SK-N-SH treated with all-trans-retinoic acid at 6 μM for 48 hours (cell line): ENCODE measurements at regions not wholly inside any gene's neighbourhood (a gene's known extent, or its start where the extent isn't known, plus 50 kb on each side); places are given as distances from the start of the nearest gene placed in this dataset.

Experiments
- ATAC-seq: fragments of 200-7000 bp; cut with Tn5 transposase; 3 replicates; pipeline ENCODE4 v1.9.1; 2020; ENCODE audit warnings: mild to moderate bottlenecking, moderate library complexity
- ARNTL ChIP-seq: fragments of 450-650 bp; formaldehyde crosslinking; IDR thresholded peaks from 2 replicates; pipeline ENCODE4 v1.5.0; 2020; ENCODE audit warnings: low read depth, mild to moderate bottlenecking, moderate library complexity, borderline replicate concordance
- BACH2 ChIP-seq: fragments of 250-450 bp; sonication (Bioruptor Pico); IDR thresholded peaks from 2 replicates; pipeline ENCODE4 v1.9.0; 2021; ENCODE audit warnings: mild to moderate bottlenecking, borderline replicate concordance
- CSDC2 ChIP-seq: fragments of 250-450 bp; sonication (Bioruptor Pico); IDR thresholded peaks from 2 replicates; pipeline ENCODE4 v1.5.0; 2020; ENCODE audit warnings: mild to moderate bottlenecking, moderate library complexity
- ESRRG ChIP-seq: fragments of 250-450 bp; sonication (Bioruptor Pico); IDR thresholded peaks from 2 replicates; pipeline ENCODE4 v1.6.1; 2021; ENCODE audit warnings: mild to moderate bottlenecking
- GLIS3 ChIP-seq: fragments of 250-450 bp; sonication (Bioruptor Pico); IDR thresholded peaks from 2 replicates; pipeline ENCODE4 v1.5.0; 2020; ENCODE audit warnings: mild to moderate bottlenecking, moderate library complexity
- OSR1 ChIP-seq: fragments of 250-450 bp; sonication (Bioruptor Pico); IDR thresholded peaks from 2 replicates; pipeline ENCODE4 v1.8.0; 2022; ENCODE audit warnings: moderate library complexity, mild to moderate bottlenecking, inconsistent platforms
- PPARA ChIP-seq: fragments of 250-450 bp; sonication (Bioruptor Pico); IDR thresholded peaks from 2 replicates; pipeline ENCODE4 v1.5.0; 2020; ENCODE audit warnings: mild to moderate bottlenecking, borderline replicate concordance
- RARB ChIP-seq: fragments of 250-450 bp; sonication (Bioruptor Pico); IDR thresholded peaks from 2 replicates; pipeline ENCODE4 v1.8.0; 2021; ENCODE audit warnings: mild to moderate bottlenecking, moderate library complexity
- SNAI2 ChIP-seq: fragments of 250-450 bp; sonication (Bioruptor Pico); IDR thresholded peaks from 2 replicates; pipeline ENCODE4 v1.5.0; 2020; ENCODE audit warnings: mild to moderate bottlenecking, moderate library complexity
- TCF4 ChIP-seq: fragments of 250-450 bp; sonication (Bioruptor Pico); IDR thresholded peaks from 2 replicates; pipeline ENCODE4 v1.8.0; 2021; ENCODE audit warnings: mild to moderate bottlenecking, moderate library complexity, borderline replicate concordance
- TOX ChIP-seq: fragments of 250-450 bp; sonication (Bioruptor Pico); IDR thresholded peaks from 2 replicates; pipeline ENCODE4 v1.8.0; 2021; ENCODE audit warnings: mild to moderate bottlenecking, moderate library complexity, borderline replicate concordance
- ZC3H10 ChIP-seq: fragments of 250-450 bp; sonication (Bioruptor Pico); IDR thresholded peaks from 2 replicates; pipeline ENCODE4 v1.5.1; 2021; ENCODE audit warnings: mild to moderate bottlenecking, moderate library complexity
- ZFP3 ChIP-seq: fragments of 250-450 bp; sonication (Bioruptor Pico); IDR thresholded peaks from 2 replicates; pipeline ENCODE4 v1.5.0; 2020; ENCODE audit warnings: mild to moderate bottlenecking, moderate library complexity
- ZFP30 ChIP-seq: fragments of 450-650 bp; formaldehyde crosslinking; IDR thresholded peaks from 2 replicates; pipeline ENCODE4 v1.5.0; 2022; ENCODE audit warnings: mild to moderate bottlenecking, moderate library complexity
- ZNF565 ChIP-seq: fragments of 450-650 bp; formaldehyde crosslinking; conservative IDR thresholded peaks from 2 replicates; pipeline ENCODE4 v1.5.0; 2020; ENCODE audit warnings: low read depth, mild to moderate bottlenecking, moderate library complexity
- ZNF70 ChIP-seq: fragments of 450-650 bp; formaldehyde crosslinking; IDR thresholded peaks from 2 replicates; pipeline ENCODE4 v1.5.0; 2020; ENCODE audit warnings: mild to moderate bottlenecking, moderate library complexity
- ZNF8 ChIP-seq: fragments of 450-650 bp; formaldehyde crosslinking; IDR thresholded peaks from 2 replicates; pipeline ENCODE4 v1.5.0; 2020; ENCODE audit warnings: mild to moderate bottlenecking, moderate library complexity
- TF ChIP-seq, protein P1 (sequence below): fragments of 250-450 bp; sonication (Bioruptor Pico); IDR thresholded peaks from 2 replicates; pipeline ENCODE4 v1.5.0; 2020; ENCODE audit warnings: mild to moderate bottlenecking, moderate library complexity
- TF ChIP-seq, protein P2 (sequence below): fragments of 250-450 bp; sonication (Bioruptor Pico); IDR thresholded peaks from 2 replicates; pipeline ENCODE4 v1.5.1; 2020; ENCODE audit warnings: low read depth, mild to moderate bottlenecking, moderate library complexity
- TF ChIP-seq, protein P3 (sequence below): fragments of 250-450 bp; sonication (Bioruptor Pico); IDR thresholded peaks from 2 replicates; pipeline ENCODE4 v1.5.1; 2021; ENCODE audit warnings: mild to moderate bottlenecking, moderate library complexity
- TF ChIP-seq, protein P4 (sequence below): fragments of 250-450 bp; sonication (Bioruptor Pico); IDR thresholded peaks from 2 replicates; pipeline ENCODE4 v1.8.0; 2020; ENCODE audit warnings: mild to moderate bottlenecking, moderate library complexity, borderline replicate concordance

DNA sequence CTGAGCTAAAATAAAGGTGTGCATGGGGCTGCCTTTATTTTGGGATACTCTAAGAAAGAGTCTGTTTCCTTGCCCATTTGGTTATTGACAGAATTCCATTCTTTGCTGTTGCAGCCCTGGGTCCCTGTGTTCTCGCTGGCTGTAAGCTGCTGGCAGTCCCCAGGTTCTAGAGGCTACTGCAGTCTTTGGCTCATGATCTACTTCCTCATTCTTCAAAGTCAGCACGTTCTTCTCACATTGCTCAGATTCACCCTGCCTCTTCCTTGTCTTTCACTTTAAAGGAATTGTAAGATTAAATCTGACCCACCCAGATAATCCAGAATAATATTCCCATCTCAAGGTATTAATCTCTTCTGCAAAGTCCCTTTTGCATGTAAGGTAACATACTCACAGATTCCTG, 620.3 kb downstream of the CCSER2 start:
- TF ChIP-seq ESRRG (CRISPR knock-in tag) (no peak), RARB (CRISPR knock-in tag) (no peak), OSR1 (CRISPR knock-in tag) (no peak), ZNF70 (CRISPR knock-in tag) (no peak), CSDC2 (no peak), GLIS3 (CRISPR knock-in tag) (no peak), SNAI2 (CRISPR knock-in tag) (no peak), ZFP30 (CRISPR knock-in tag) (no peak), ARNTL (CRISPR knock-in tag) (no peak), ZNF8 (CRISPR knock-in tag) (no peak), ZFP3 (CRISPR knock-in tag) (no peak), TOX (CRISPR knock-in tag) (no peak), PPARA (CRISPR knock-in tag) (no peak), ZC3H10 (CRISPR knock-in tag) (no peak), BACH2 (CRISPR knock-in tag) (no peak), TCF4 (CRISPR knock-in tag) (no peak), ZNF565 (no peak)
- TF ChIP-seq, protein P1, sequence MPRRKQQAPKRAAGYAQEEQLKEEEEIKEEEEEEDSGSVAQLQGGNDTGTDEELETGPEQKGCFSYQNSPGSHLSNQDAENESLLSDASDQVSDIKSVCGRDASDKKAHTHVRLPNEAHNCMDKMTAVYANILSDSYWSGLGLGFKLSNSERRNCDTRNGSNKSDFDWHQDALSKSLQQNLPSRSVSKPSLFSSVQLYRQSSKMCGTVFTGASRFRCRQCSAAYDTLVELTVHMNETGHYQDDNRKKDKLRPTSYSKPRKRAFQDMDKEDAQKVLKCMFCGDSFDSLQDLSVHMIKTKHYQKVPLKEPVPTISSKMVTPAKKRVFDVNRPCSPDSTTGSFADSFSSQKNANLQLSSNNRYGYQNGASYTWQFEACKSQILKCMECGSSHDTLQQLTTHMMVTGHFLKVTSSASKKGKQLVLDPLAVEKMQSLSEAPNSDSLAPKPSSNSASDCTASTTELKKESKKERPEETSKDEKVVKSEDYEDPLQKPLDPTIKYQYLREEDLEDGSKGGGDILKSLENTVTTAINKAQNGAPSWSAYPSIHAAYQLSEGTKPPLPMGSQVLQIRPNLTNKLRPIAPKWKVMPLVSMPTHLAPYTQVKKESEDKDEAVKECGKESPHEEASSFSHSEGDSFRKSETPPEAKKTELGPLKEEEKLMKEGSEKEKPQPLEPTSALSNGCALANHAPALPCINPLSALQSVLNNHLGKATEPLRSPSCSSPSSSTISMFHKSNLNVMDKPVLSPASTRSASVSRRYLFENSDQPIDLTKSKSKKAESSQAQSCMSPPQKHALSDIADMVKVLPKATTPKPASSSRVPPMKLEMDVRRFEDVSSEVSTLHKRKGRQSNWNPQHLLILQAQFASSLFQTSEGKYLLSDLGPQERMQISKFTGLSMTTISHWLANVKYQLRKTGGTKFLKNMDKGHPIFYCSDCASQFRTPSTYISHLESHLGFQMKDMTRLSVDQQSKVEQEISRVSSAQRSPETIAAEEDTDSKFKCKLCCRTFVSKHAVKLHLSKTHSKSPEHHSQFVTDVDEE (CRISPR knock-in tag), result no peak
- TF ChIP-seq, protein P2, sequence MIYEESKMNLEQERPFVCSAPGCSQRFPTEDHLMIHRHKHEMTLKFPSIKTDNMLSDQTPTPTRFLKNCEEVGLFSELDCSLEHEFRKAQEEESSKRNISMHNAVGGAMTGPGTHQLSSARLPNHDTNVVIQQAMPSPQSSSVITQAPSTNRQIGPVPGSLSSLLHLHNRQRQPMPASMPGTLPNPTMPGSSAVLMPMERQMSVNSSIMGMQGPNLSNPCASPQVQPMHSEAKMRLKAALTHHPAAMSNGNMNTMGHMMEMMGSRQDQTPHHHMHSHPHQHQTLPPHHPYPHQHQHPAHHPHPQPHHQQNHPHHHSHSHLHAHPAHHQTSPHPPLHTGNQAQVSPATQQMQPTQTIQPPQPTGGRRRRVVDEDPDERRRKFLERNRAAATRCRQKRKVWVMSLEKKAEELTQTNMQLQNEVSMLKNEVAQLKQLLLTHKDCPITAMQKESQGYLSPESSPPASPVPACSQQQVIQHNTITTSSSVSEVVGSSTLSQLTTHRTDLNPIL (CRISPR knock-in tag), result no peak
- TF ChIP-seq, protein P3, sequence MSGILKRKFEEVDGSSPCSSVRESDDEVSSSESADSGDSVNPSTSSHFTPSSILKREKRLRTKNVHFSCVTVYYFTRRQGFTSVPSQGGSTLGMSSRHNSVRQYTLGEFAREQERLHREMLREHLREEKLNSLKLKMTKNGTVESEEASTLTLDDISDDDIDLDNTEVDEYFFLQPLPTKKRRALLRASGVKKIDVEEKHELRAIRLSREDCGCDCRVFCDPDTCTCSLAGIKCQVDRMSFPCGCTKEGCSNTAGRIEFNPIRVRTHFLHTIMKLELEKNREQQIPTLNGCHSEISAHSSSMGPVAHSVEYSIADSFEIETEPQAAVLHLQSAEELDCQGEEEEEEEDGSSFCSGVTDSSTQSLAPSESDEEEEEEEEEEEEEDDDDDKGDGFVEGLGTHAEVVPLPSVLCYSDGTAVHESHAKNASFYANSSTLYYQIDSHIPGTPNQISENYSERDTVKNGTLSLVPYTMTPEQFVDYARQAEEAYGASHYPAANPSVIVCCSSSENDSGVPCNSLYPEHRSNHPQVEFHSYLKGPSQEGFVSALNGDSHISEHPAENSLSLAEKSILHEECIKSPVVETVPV (CRISPR knock-in tag), result no peak
- no peak for ATAC-seq

DNA sequence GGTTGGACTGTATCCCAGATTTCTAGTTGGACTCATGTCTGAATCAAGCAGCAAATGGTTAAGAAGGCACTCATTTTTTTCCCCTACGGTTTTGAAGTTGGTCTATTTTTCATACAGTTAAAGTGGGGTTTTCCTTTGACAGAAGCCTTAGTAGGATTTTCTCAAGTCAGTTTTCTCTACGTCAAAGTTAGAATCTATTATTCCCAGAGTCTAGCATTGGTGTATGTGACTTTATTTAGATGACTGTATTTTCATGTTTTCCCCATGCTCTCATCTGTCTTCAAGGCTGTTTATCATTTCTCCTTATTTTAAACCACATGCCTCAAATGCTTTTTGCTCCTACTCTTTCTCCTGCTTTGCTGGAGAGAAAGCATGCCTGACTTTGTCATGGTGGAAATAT, 623.2 kb downstream of the CCSER2 start:
- TF ChIP-seq ZNF70 (CRISPR knock-in tag) (no peak), OSR1 (CRISPR knock-in tag) (no peak), ZFP30 (CRISPR knock-in tag) (no peak), ARNTL (CRISPR knock-in tag) (no peak), TCF4 (CRISPR knock-in tag) (no peak), ZNF8 (CRISPR knock-in tag) (no peak), PPARA (CRISPR knock-in tag) (no peak), TOX (CRISPR knock-in tag) (no peak), SNAI2 (CRISPR knock-in tag) (no peak), BACH2 (CRISPR knock-in tag) (no peak), RARB (CRISPR knock-in tag) (no peak)
- TF ChIP-seq, protein P4, sequence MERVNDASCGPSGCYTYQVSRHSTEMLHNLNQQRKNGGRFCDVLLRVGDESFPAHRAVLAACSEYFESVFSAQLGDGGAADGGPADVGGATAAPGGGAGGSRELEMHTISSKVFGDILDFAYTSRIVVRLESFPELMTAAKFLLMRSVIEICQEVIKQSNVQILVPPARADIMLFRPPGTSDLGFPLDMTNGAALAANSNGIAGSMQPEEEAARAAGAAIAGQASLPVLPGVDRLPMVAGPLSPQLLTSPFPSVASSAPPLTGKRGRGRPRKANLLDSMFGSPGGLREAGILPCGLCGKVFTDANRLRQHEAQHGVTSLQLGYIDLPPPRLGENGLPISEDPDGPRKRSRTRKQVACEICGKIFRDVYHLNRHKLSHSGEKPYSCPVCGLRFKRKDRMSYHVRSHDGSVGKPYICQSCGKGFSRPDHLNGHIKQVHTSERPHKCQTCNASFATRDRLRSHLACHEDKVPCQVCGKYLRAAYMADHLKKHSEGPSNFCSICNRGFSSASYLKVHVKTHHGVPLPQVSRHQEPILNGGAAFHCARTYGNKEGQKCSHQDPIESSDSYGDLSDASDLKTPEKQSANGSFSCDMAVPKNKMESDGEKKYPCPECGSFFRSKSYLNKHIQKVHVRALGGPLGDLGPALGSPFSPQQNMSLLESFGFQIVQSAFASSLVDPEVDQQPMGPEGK (CRISPR knock-in tag), result no peak
- TF ChIP-seq, protein P3 (CRISPR knock-in tag), result no peak
- no peak for ATAC-seq

DNA sequence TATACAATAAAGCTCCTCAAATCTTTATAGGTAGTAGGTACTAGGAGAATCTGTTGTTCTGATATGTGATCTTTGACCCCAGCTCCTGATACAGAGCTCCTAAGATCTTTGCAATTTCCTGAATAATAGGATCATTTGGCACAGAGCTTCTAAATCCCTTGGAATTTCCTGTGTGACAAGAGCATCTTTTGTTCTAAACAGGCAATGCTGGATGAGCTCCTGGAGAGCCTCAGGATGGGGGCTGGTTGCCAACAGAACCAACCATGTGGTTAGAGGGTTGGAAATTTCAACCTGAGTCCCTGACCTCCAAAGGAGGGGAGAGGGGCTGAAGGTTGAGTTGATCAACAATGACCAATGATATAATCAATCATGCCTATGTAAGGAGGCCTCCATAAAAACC, 629.0 kb downstream of the CCSER2 start:
- ATAC-seq, result no peak
- TF ChIP-seq ZFP30 (CRISPR knock-in tag), result no peak
- TF ChIP-seq, protein P1 (CRISPR knock-in tag), result no peak
